HCT116 (cell line): ENCODE measurements at regions not wholly inside any gene's neighbourhood (a gene's known extent, or its start where the extent isn't known, plus 50 kb on each side); places are given as distances from the start of the nearest gene placed in this dataset.

Source experiments
- ATAC-seq: fragments of 200-7000 bp; cut with Tn5 transposase; 2 replicates; pipeline ENCODE4 v1.9.1; 2020; ENCODE audit warnings: mild to moderate bottlenecking, moderate library complexity
- BruUV-seq: library from RNA; stranded (reverse); fragments of 400-500 nt; replicated peaks from 2 replicates; lab custom pipeline; 2021; lab: Mats Ljungman, UMichigan
- CTCF ChIA-PET: fragments of 300-600 bp; sonication (Branson Sonifier 250); formaldehyde crosslinking; loops from one replicate; lab custom pipeline; 2021; ENCODE audit warnings: antibody characterized with exemption; lab: Charles Lee
- POLR2A ChIA-PET: fragments of 300-600, 350-600 bp; sonication (Branson Sonifier 250); formaldehyde crosslinking; loops from one replicate; lab custom pipeline; 2021; ENCODE audit warnings: antibody characterized with exemption; lab: Charles Lee
- RAD21 ChIA-PET, 2 experiments: fragments of 300-600 bp; sonication (Branson Sonifier 250); formaldehyde crosslinking; loops; one replicate each; lab custom pipeline; 2023; ENCODE audit warnings: low total read pairs in 2 of 2; ENCODE audit not compliant: uncharacterized antibody in 2 of 2, unreplicated experiment in 2 of 2, low non-redundant PET in 1 of 2; lab: Charles Lee
- DNase-seq: peaks from one replicate; pipeline ENCODE4 v3.0.0-alpha.2; 2010; ENCODE audit warnings: low read depth, low spot score
- H2AFZ ChIP-seq: fragments of 200-600 bp; shearing (Covaris generic), sonication (generic); 2 replicates; pipeline ENCODE4 v1.6.1; 2017; ENCODE audit warnings: low read depth, mixed run types, mixed read lengths, antibody characterized with exemption, low read length; ENCODE audit not compliant: poor library complexity, severe bottlenecking
- H3K27ac ChIP-seq: 2 replicates; pipeline ENCODE4 v1.5.1; 2012; ENCODE audit warnings: low read depth, low read length
- H3K27me3 ChIP-seq: fragments of 200-600 bp; sonication (generic); 2 replicates; pipeline ENCODE4 v1.6.1; 2016; ENCODE audit warnings: mixed run types, low read length, mixed read lengths; ENCODE audit not compliant: insufficient read depth
- H3K36me3 ChIP-seq, 2 experiments: fragments of 200-500 bp in 1 of 2; fragments of 200-600 bp in 1 of 2; sonication (Bioruptor generic) in 1 of 2; sonication (generic) in 1 of 2; 2 replicates each; pipeline versions ENCODE4 v1.5.1 to v1.6.1; 2014 to 2016; ENCODE audit warnings: low read length in 2 of 2, inconsistent platforms in 1 of 2, mixed read lengths in 1 of 2, mixed run types in 1 of 2; ENCODE audit not compliant: insufficient read depth in 2 of 2, control insufficient read depth in 1 of 2
- H3K4me1 ChIP-seq, 2 experiments: fragments of 200-600 bp in 1 of 2; sonication (generic) in 1 of 2; 2 replicates each; pipeline versions ENCODE4 v1.5.1 to v1.6.1; 2012 to 2017; ENCODE audit warnings: low read length in 2 of 2, inconsistent platforms in 1 of 2, mild to moderate bottlenecking in 1 of 2, mixed read lengths in 1 of 2, mixed run types in 1 of 2, moderate library complexity in 1 of 2; ENCODE audit not compliant: insufficient read depth in 2 of 2, control insufficient read depth in 1 of 2
- H3K4me2 ChIP-seq: fragments of 200-600 bp; sonication (generic); 2 replicates; pipeline ENCODE4 v1.6.1; 2017; ENCODE audit warnings: mixed run types, low read length, mixed read lengths
- H3K4me3 ChIP-seq, 2 experiments: fragments of 200-600 bp in 1 of 2; sonication (generic) in 1 of 2; replicated peaks in 1 of 2; 2 replicates each; pipeline ENCODE4 v1.5.1; 2011 to 2016; ENCODE audit warnings: low read length in 2 of 2, control low read depth in 1 of 2, low read depth in 1 of 2, mild to moderate bottlenecking in 1 of 2, mixed read lengths in 1 of 2, mixed run types in 1 of 2
- H3K79me2 ChIP-seq: fragments of 200-600 bp; sonication (generic); 2 replicates; pipeline ENCODE4 v1.6.1; 2017; ENCODE audit warnings: mild to moderate bottlenecking, mixed run types, low read length, moderate library complexity, mixed read lengths; ENCODE audit not compliant: insufficient read depth
- H3K9ac ChIP-seq: fragments of 200-600 bp; sonication (generic); 2 replicates; pipeline ENCODE4 v1.6.1; 2016; ENCODE audit warnings: low read length, mixed read lengths
- H3K9me2 ChIP-seq: fragments of 200-600 bp; sonication (generic), shearing (Covaris generic); 2 replicates; pipeline ENCODE4 v1.6.1; 2017; ENCODE audit warnings: mixed run types, mild to moderate bottlenecking, moderate library complexity; ENCODE audit not compliant: insufficient read depth
- H3K9me3 ChIP-seq, 2 experiments: fragments of 200-500 bp in 1 of 2; fragments of 200-600 bp in 1 of 2; sonication (Bioruptor generic) in 1 of 2; sonication (generic) in 1 of 2; 2 replicates each; pipeline ENCODE4 v1.6.1; 2014 to 2017; ENCODE audit warnings: low read length in 2 of 2, mixed read lengths in 2 of 2, inconsistent platforms in 1 of 2, low read depth in 1 of 2, mild to moderate bottlenecking in 1 of 2, mixed run types in 1 of 2, moderate library complexity in 1 of 2; ENCODE audit not compliant: control insufficient read depth in 1 of 2, insufficient read depth in 1 of 2
- H4K20me1 ChIP-seq: fragments of 200-600 bp; sonication (generic), shearing (Covaris generic); 2 replicates; pipeline ENCODE4 v1.6.1; 2017; ENCODE audit warnings: mixed run types, mild to moderate bottlenecking, moderate library complexity; ENCODE audit not compliant: insufficient read depth
- ATF3 ChIP-seq: IDR thresholded peaks from 2 replicates; pipeline ENCODE4 v1.6.1; 2012
- CEBPB ChIP-seq: IDR thresholded peaks from 2 replicates; pipeline ENCODE4 v1.6.1; 2012; ENCODE audit warnings: low read depth
- CTCF ChIP-seq, 3 experiments: fragments of 200-600 bp in 1 of 3; sonication (generic) in 1 of 3; IDR thresholded peaks in 2 of 3; conservative IDR thresholded peaks in 1 of 3; 2 replicates each; pipeline ENCODE4 v1.5.1; 2012 to 2017; ENCODE audit warnings: low read depth in 2 of 3, low read length in 2 of 3, antibody characterized with exemption in 1 of 3, borderline replicate concordance in 1 of 3, control low read depth in 1 of 3, mild to moderate bottlenecking in 1 of 3, mixed read lengths in 1 of 3, mixed run types in 1 of 3, moderate library complexity in 1 of 3; ENCODE audit not compliant: insufficient read depth in 1 of 3
- EGR1 ChIP-seq: IDR thresholded peaks from 2 replicates; pipeline ENCODE4 v1.6.1; 2012; ENCODE audit warnings: low read depth
- ELF1 ChIP-seq: IDR thresholded peaks from 2 replicates; pipeline ENCODE4 v1.6.1; 2012; ENCODE audit warnings: low read depth, borderline replicate concordance
- EZH2 ChIP-seq: fragments of 200-600 bp; sonication (generic); IDR thresholded peaks from 2 replicates; pipeline ENCODE4 v1.6.1; 2017; ENCODE audit warnings: antibody characterized with exemption, mixed run types
- MAX ChIP-seq: IDR thresholded peaks from 2 replicates; pipeline ENCODE4 v1.6.1; 2012
- POLR2A ChIP-seq: IDR thresholded peaks from 2 replicates; pipeline ENCODE4 v1.7.0; 2011; ENCODE audit warnings: borderline replicate concordance; ENCODE audit not compliant: insufficient read depth, insufficient read length; ENCODE audit errors: extremely low read depth
- POLR2AphosphoS5 ChIP-seq: IDR thresholded peaks from 2 replicates; pipeline ENCODE4 v1.6.1; 2011; ENCODE audit warnings: mild to moderate bottlenecking, low read depth, low read length, moderate library complexity
- RAD21 ChIP-seq: IDR thresholded peaks from 2 replicates; pipeline ENCODE4 v1.6.1; 2012; ENCODE audit warnings: low read depth, mild to moderate bottlenecking
- SIN3A ChIP-seq: IDR thresholded peaks from 2 replicates; pipeline ENCODE4 v1.6.1; 2012; ENCODE audit warnings: low read depth
- SP1 ChIP-seq: IDR thresholded peaks from 2 replicates; pipeline ENCODE4 v1.6.1; 2012; ENCODE audit warnings: low read depth
- SRF ChIP-seq: IDR thresholded peaks from 2 replicates; pipeline ENCODE4 v1.6.1; 2012; ENCODE audit warnings: low read depth
- TCF7L2 ChIP-seq: IDR thresholded peaks from 2 replicates; pipeline ENCODE4 v1.7.0; 2011; ENCODE audit warnings: borderline replicate concordance, inconsistent platforms; ENCODE audit not compliant: insufficient read depth, insufficient read length; ENCODE audit errors: extremely low read depth
- YY1 ChIP-seq: IDR thresholded peaks from 2 replicates; pipeline ENCODE4 v1.6.1; 2011; ENCODE audit warnings: low read length, low read depth, moderate library complexity, mild to moderate bottlenecking; ENCODE audit not compliant: insufficient replicate concordance; ENCODE audit errors: extremely low read depth
- ZBTB33 ChIP-seq: IDR thresholded peaks from 2 replicates; pipeline ENCODE4 v1.6.1; 2011; ENCODE audit warnings: mild to moderate bottlenecking, low read length, moderate library complexity; ENCODE audit not compliant: insufficient replicate concordance; ENCODE audit errors: extremely low read depth
- ZNF274 ChIP-seq: fragments of 200-500 bp; sonication (Bioruptor generic); IDR thresholded peaks from 2 replicates; pipeline ENCODE4 v1.6.1; 2014; ENCODE audit warnings: mild to moderate bottlenecking, low read depth, low read length, inconsistent platforms
- intact Hi-C: fragments of 100-400 bp; cut with micrococcal nuclease; formaldehyde crosslinking; loops from 2 replicates; pipeline ENCODE4 v1.10.0; 2022

- Histone ChIP-seq H3K36me3 (no peaks in the 10 kb centered on the region), H3K4me3 (no peak overlapping the region), H4K20me1 (no peaks in the 10 kb centered on the region), H3K27me3 (peaks cover 10% of the 10 kb centered on the region), H3K9ac (no peak overlapping the region), H2AFZ (no peak overlapping the region), H3K79me2 (no peaks in the 10 kb centered on the region), H3K27ac (no peak overlapping the region), H3K9me3 (no peaks in the 10 kb centered on the region), H3K9me2 (no peaks in the 10 kb centered on the region), H3K4me2 (no peak overlapping the region), H3K4me1 (no peaks in the 10 kb centered on the region)
- no TSS peak for BruUV-seq
- POLR2A ChIA-PET: no interaction called here
- CTCF ChIA-PET: no interaction called here
- no peak for ATAC-seq
- TF ChIP-seq ZBTB33: no peak
- TF ChIP-seq SRF: no peak
- TF ChIP-seq YY1: no peak
- TF ChIP-seq CEBPB: no peak
- no peak for TF ChIP-seq ATF3
- no peak for TF ChIP-seq SP1
- TF ChIP-seq POLR2AphosphoS5: no peak
- RAD21 ChIA-PET: no interaction called here
- DNase-seq: no peak
- intact Hi-C loops: no loop called here
These were observed 380.7 kb downstream of the BCL11A start for GRCh38 chr2:60172801-60173200.

GRCh38 chr2:60170272-60170671, 383.2 kb downstream of the BCL11A start:
- BruUV-seq: no TSS peak
- intact Hi-C loops: no loop called here

More at GRCh38 chr2:60170272-60170671, 383.2 kb downstream of the BCL11A start:
- Histone ChIP-seq H3K27me3 (peaks cover 2% of the 10 kb centered on the region), H3K4me1 (no peaks in the 10 kb centered on the region), H2AFZ (no peak overlapping the region), H4K20me1 (no peaks in the 10 kb centered on the region), H3K9me2 (no peaks in the 10 kb centered on the region), H3K36me3 (no peaks in the 10 kb centered on the region), H3K9ac (no peak overlapping the region), H3K4me2 (no peak overlapping the region), H3K9me3 (no peaks in the 10 kb centered on the region), H3K79me2 (no peaks in the 10 kb centered on the region), H3K27ac (no peak overlapping the region), H3K4me3 (no peak overlapping the region)
- ChIA-PET RAD21 (no interaction called here), CTCF (no interaction called here), POLR2A (no interaction called here)
- TF ChIP-seq YY1 (no peak), ELF1 (no peak), RAD21 (no peak), SIN3A (no peak), TCF7L2 (no peak), CTCF (IDR thresholded peaks at IDR 0.05 in 2 of 3, conservative IDR thresholded peaks at IDR 0.05 in 1 of 3; ENCODE audit: borderline replicate concordance in 1 of 3, insufficient read depth in 1 of 3, low read depth in 2 of 3, low read length in 2 of 3) (no peak), EGR1 (no peak), ZNF274 (no peak), CEBPB (no peak), POLR2A (no peak), EZH2 (no peak), SP1 (no peak), MAX (no peak)
- DNase-seq (no peak), ATAC-seq (no peak)
